ENCODE measurements at regions not wholly inside any gene's neighbourhood (a gene's known extent, or its start where the extent isn't known, plus 50 kb on each side); places are given as distances from the start of the nearest gene placed in this dataset.

- no peak for TF ChIP-seq CTCF (IDR thresholded peaks at IDR 0.05)
- no peak for TF ChIP-seq EZH2 (IDR thresholded peaks at IDR 0.05; ENCODE audit: borderline replicate concordance, insufficient read depth, low read depth, low read length, poor library complexity, severe bottlenecking)
Measured at GRCh38 chr3:191026746-191027145, 164.3 kb upstream of the GMNC start.

All from B cell (primary cell).